HepG2 (cell line): ENCODE measurements at regions not wholly inside any gene's neighbourhood (a gene's known extent, or its start where the extent isn't known, plus 50 kb on each side); places are given as distances from the start of the nearest gene placed in this dataset.

ENCODE experiments used
- ATAC-seq: fragments of 200-7000 bp; cut with Tn5 transposase; 3 replicates; pipeline ENCODE4 v1.9.1; 2020; ENCODE audit warnings: mild to moderate bottlenecking, moderate library complexity
- BruUV-seq: library from RNA; stranded (reverse); fragments of 400-500 nt; replicated peaks from 2 replicates; lab custom pipeline; 2021; lab: Mats Ljungman, UMichigan
- CTCF ChIA-PET: fragments of 300-600 bp; formaldehyde crosslinking; extraction: SDS; loops from one replicate; lab custom pipeline; 2021; ENCODE audit warnings: low total read pairs, inconsistent platforms, low intra/inter-chr PET ratio; lab: Yijun Ruan, JAX
- POLR2A ChIA-PET: fragments of 350-600 bp; sonication (Branson Sonifier 250); formaldehyde crosslinking; loops from one replicate; lab custom pipeline; 2020; ENCODE audit warnings: antibody characterized with exemption, inconsistent platforms; lab: Yijun Ruan, JAX
- DNase-seq: peaks from one replicate; pipeline ENCODE4 v3.0.0-alpha.2; 2015; ENCODE audit warnings: low spot score
- FAIRE-seq: peaks from 3 replicates; lab custom pipeline; 2011; peaks lifted over from hg19 to GRCh38; lab: Jason Lieb, UNC
- H2AFZ ChIP-seq: one replicate; pipeline ENCODE4 v1.6.1; 2011; ENCODE audit warnings: low read length, inconsistent platforms
- H3K27ac ChIP-seq: fragments of 300-600 bp; 3 replicates; pipeline ENCODE4 v1.8.0; 2011; ENCODE audit warnings: mixed run types, mild to moderate bottlenecking, mixed read lengths, low read length, inconsistent platforms; ENCODE audit not compliant: insufficient read depth; ENCODE audit errors: extremely low read length
- H3K27me3 ChIP-seq, 2 experiments: fragments of 200-600 bp in 1 of 2; 2 replicates in 1 of 2; 3 replicates in 1 of 2; pipeline versions ENCODE4 v1.6.0 to v1.8.0; 2011; ENCODE audit warnings: low read length in 2 of 2, mild to moderate bottlenecking in 2 of 2, moderate library complexity in 2 of 2, inconsistent platforms in 1 of 2; ENCODE audit not compliant: insufficient read depth in 2 of 2, control insufficient read depth in 1 of 2
- H3K36me3 ChIP-seq, 2 experiments: fragments of 200-600 bp in 1 of 2; replicated peaks in 1 of 2; 2 replicates in 1 of 2; 3 replicates in 1 of 2; pipeline versions ENCODE4 v1.5.1 to v1.8.0; 2011; ENCODE audit warnings: low read length in 2 of 2, inconsistent platforms in 1 of 2; ENCODE audit not compliant: insufficient read depth in 2 of 2, control insufficient read depth in 1 of 2
- H3K4me1 ChIP-seq: 2 replicates; pipeline ENCODE4 v1.5.1; 2012; ENCODE audit warnings: low read length, inconsistent platforms; ENCODE audit not compliant: insufficient read depth
- H3K4me2 ChIP-seq: 2 replicates; pipeline ENCODE4 v1.6.0; 2011; ENCODE audit warnings: low read depth, low read length, inconsistent platforms
- H3K4me3 ChIP-seq, 3 experiments: fragments of 200-600 bp in 1 of 3; sonication (generic), shearing (Covaris generic) in 1 of 3; replicated peaks in 1 of 3; 2 replicates each; pipeline ENCODE4 v1.5.1; 2011 to 2016; ENCODE audit warnings: low read length in 3 of 3, inconsistent platforms in 2 of 3, low read depth in 2 of 3, mild to moderate bottlenecking in 2 of 3, control low read depth in 1 of 3, mixed read lengths in 1 of 3; ENCODE audit not compliant: insufficient read depth in 1 of 3
- H3K79me2 ChIP-seq: one replicate; pipeline ENCODE4 v1.6.1; 2011; ENCODE audit warnings: low read length, inconsistent platforms; ENCODE audit not compliant: insufficient read depth
- H3K9ac ChIP-seq: 2 replicates; pipeline ENCODE4 v1.6.0; 2011; ENCODE audit warnings: mild to moderate bottlenecking, low read depth, low read length, inconsistent platforms; ENCODE audit not compliant: insufficient read depth
- H3K9me3 ChIP-seq: 2 replicates; pipeline ENCODE4 v1.5.1; 2012; ENCODE audit warnings: mild to moderate bottlenecking, low read length
- H4K20me1 ChIP-seq: 2 replicates; pipeline ENCODE4 v1.6.0; 2011; ENCODE audit warnings: inconsistent platforms, mild to moderate bottlenecking, low read length, moderate library complexity; ENCODE audit not compliant: insufficient read depth
- CHD2 ChIP-seq: IDR thresholded peaks from 2 replicates; pipeline ENCODE4 v1.6.1; 2011; ENCODE audit warnings: low read depth, low read length, improper control_type of control experiment
- NFATC3 ChIP-seq: sonication (generic); formaldehyde crosslinking; IDR thresholded peaks from 2 replicates; pipeline ENCODE4 v1.5.1; 2020; ENCODE audit warnings: mild to moderate bottlenecking, missing genetic modification reagents
- TP53 ChIP-seq: sonication (generic); formaldehyde crosslinking; conservative IDR thresholded peaks from 2 replicates; pipeline ENCODE4 v1.4.0; 2020; ENCODE audit warnings: missing genetic modification reagents
- WGBS: methylation state at CpG from one replicate; pipeline ENCODE4 v1.1.6; 2017; ENCODE audit warnings: low lambda C conversion rate; 5-methylcytosine and 5-hydroxymethylcytosine counted together
- in situ Hi-C: cut with HindIII; loops from 2 replicates; pipeline ENCODE4 v1.10.0; 2017; ENCODE audit warnings: low pct_unique_long_range_greater_than_20kb; ENCODE audit not compliant: extremely low pct_ligation_motif_present
- intact Hi-C: fragments of 100-400 bp; cut with micrococcal nuclease; formaldehyde crosslinking; loops from one replicate; pipeline ENCODE4 v1.10.0; 2022; ENCODE audit not compliant: unreplicated experiment
- TF ChIP-seq, protein P1 (sequence below): sonication (generic); formaldehyde crosslinking; IDR thresholded peaks from 2 replicates; pipeline ENCODE4 v1.8.0; 2022; ENCODE audit warnings: mild to moderate bottlenecking, missing genetic modification reagents; ENCODE audit not compliant: insufficient replicate concordance

- H3K4me2 ChIP-seq, result no peak overlapping the region
- FAIRE-seq (no peak), DNase-seq (no peak), ATAC-seq (no peak)
- in situ Hi-C loops (no loop called here), intact Hi-C loops (no loop called here)
- H3K27me3 ChIP-seq, result no peaks in the 10 kb centered on the region; a peak in 1 of 5 replicates
- no peaks in the 10 kb centered on the region for H3K79me2 ChIP-seq
- no TSS peak for BruUV-seq
- H3K27ac ChIP-seq, result no peak overlapping the region
- POLR2A ChIA-PET, result no interaction called here
- H2AFZ ChIP-seq, result no peak overlapping the region
- CTCF ChIA-PET, result no interaction called here
- no peaks in the 10 kb centered on the region for H3K36me3 ChIP-seq
- TF ChIP-seq, protein P1, sequence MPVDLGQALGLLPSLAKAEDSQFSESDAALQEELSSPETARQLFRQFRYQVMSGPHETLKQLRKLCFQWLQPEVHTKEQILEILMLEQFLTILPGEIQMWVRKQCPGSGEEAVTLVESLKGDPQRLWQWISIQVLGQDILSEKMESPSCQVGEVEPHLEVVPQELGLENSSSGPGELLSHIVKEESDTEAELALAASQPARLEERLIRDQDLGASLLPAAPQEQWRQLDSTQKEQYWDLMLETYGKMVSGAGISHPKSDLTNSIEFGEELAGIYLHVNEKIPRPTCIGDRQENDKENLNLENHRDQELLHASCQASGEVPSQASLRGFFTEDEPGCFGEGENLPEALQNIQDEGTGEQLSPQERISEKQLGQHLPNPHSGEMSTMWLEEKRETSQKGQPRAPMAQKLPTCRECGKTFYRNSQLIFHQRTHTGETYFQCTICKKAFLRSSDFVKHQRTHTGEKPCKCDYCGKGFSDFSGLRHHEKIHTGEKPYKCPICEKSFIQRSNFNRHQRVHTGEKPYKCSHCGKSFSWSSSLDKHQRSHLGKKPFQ (CRISPR knock-in tag), result no peak
- no peak for TF ChIP-seq CHD2
- H3K4me3 ChIP-seq, result no peak overlapping the region
- H3K4me1 ChIP-seq, result no peaks in the 10 kb centered on the region
- H4K20me1 ChIP-seq, result no peaks in the 10 kb centered on the region
- peaks cover 68% of the 10 kb centered on the region for H3K9me3 ChIP-seq
- no peak overlapping the region for H3K9ac ChIP-seq
These were observed 721.1 kb upstream of the TMPRSS15 start for GRCh38 chr21:19124691-19125090.

DNA sequence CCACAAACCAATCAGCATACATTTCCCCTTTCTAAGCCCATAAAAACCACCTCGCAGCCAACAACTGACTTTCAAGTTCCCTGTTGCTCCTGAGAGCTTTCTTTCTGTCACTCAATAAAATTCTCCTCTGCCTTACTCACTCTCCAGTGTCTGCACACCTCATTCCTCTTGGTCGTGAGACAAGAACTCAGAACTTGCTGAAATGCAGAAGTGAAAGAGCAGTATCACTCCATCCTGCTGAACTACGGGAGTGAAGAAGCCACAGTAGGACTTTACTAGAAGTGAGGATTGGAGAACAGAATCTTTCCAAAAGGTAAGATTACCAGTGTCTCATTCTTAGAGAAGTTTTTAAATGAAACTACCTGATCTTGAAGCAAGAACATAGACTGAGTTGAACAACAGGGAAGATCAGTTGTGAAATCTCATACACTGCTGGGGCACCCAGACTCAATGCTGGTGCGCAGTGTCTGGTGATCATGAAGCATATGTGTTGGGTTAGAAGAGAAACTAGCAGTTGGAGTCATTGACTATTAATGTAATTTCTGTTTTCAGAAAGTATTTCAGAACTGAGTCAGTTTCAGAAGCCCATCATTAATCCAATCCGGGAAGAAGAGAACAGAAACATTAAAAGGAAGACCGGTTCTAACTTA, 726.9 kb upstream of the TMPRSS15 start:
- H3K9ac ChIP-seq, result no peak overlapping the region
- 3% methylated on average over 6 of the region's 6 CpGs for WGBS
- in situ Hi-C loops, result no loop called here

More for the DNA sequence above, 726.9 kb upstream of the TMPRSS15 start:
- Histone ChIP-seq H3K4me3 (no peak overlapping the region), H2AFZ (no peak overlapping the region), H3K36me3 (no peaks in the 10 kb centered on the region), H3K4me2 (no peak overlapping the region), H4K20me1 (no peaks in the 10 kb centered on the region), H3K27ac (no peak overlapping the region), H3K79me2 (no peaks in the 10 kb centered on the region), H3K4me1 (no peaks in the 10 kb centered on the region), H3K27me3 (no peaks in the 10 kb centered on the region; a peak in 1 of 5 replicates), H3K9me3 (peaks cover 73% of the 10 kb centered on the region)
- TF ChIP-seq TP53 (no peak), NFATC3 (no peak)
- FAIRE-seq (no peak), ATAC-seq (no peak), DNase-seq (no peak)
- BruUV-seq, result no TSS peak
- ChIA-PET POLR2A (no interaction called here), CTCF (no interaction called here)
- intact Hi-C loops, result no loop called here
